Posterior vena cava (tissue), 2 donors: ENCODE measurements at regions not wholly inside any gene's neighbourhood (a gene's known extent, or its start where the extent isn't known, plus 50 kb on each side); places are given as distances from the start of the nearest gene placed in this dataset.
"Not testable (repeated sequence)": the region's sequence is repeated elsewhere in the genome, so short reads cannot be mapped to it uniquely, and the experiment has no call there.

Experiments
- DNase-seq: peaks from one replicate; pipeline ENCODE4 v3.0.0-alpha.2; 2020; ENCODE audit warnings: low spot score
- intact Hi-C, 2 donors: fragments of 100-400 bp; cut with DNase I; formaldehyde crosslinking; loops; one replicate each; pipeline versions ENCODE4 v1.14.1 to v1.14.2; 2022 to 2023
- donor health status: DM: yes; HTN: yes; CAD: no.
- donor health status: DM: yes; HTN: yes; CAD: no.

DNA sequence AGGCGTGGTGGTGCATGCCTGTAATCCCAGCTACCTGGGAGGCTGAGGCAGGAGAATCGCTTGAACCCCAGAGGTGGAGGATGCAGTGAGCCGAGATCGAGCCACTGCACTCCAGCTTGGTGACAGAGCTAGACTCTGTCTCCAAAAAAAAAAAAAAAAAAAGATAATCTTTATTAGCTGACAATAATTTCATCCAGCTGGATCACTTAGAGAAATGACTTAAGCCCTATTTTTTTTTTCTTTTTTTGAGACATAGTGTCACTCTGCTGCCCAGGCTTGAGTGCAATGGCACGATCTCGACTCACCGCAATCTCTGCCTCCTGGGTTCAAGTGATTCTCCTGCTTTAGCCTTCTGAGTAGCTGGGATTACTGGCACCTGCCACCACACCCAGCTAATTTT is 51.6 kb upstream of the MAP4K4 start:
- intact Hi-C loops, DNase-seq: not testable (repeated sequence)

DNA sequence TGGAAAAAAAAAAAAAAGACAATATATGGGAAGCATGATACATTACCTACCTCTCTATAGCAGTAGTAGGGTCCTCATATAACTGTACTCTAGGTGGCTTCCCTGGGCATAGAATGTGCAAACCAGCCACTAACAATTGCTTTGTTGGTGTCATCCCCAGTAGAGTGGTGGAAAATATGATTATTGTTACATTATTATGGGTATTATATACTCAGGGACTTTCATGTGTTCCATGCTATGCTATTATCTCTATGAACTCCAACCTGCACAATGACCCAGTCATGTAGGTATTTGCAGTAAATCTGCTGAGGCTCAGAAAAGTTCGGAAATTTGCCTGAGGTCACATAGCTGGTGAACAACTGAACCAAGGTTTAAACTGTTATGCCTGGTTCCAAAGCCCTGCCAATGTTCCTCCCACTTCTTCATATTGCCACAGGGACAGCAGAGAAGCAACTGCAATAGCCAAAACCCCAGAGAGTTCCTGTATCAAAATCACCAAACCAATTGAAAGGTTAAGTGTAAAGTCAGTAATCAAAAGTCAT is 52.6 kb upstream of the MAP4K4 start:
- no peak for DNase-seq
- intact Hi-C loops = no loop called here

DNA sequence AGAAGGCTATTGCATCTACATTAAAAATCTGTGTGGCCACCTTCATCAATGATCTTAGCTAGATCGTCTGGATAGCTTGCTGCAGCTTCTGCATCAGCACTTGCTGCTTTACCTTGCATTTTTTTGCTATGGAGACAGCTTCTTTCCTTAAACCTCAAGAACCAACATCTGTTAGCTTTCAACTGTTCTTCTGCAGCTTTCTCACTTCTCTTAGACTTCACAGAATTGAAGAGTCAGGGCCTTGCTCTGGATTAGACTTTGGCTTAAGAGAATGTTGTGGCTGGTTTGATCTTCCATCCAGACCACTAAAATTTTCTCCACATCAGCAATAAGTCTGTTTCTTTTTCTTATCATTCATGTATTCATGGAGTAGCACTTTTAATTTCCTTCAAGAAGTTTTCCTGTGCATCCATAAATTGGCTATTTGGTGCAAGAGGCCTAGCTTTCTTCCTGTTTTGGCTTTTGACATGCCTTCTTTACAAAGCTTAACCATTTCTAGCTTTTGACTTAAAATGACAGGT is 54.4 kb upstream of the MAP4K4 start:
- intact Hi-C loops = no loop called here

DNA sequence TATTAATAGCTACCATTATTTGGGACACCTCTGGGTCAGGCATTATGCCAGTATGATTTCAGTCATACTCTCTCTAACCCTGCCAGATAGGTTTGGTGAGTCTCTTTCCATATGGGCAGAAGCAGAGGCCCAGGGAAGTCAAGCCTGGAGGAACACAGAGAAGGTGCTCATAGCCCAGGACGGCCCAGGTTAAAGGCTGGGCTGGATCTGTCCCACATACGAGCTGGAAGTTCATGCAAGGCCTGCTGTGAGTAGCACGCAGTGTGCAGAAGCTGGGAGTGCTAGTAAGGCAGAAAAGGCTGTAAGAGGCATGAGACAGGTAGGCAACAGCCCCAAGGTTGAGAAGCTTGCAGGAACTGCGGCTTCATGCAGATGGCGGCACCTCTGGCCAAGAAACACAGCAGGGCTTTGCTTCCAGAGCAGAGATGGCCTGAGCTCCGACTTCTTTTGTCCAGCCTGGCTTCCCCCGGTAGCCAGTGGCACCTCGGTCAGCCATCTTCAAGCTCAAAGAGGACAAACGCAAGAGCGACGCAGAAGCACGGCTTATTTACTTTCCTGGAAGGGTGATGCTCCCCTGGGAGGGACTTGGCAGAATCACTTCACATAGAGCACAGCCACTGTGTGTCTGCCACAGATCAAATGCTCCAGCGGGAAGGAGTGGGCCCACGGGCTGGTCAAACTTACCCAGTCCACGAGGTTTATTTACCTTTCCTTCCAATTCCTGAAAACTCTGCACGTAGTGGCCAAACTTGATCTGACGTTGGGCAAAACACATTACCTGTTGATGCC is 58.5 kb upstream of the MAP4K4 start:
- intact Hi-C loops = no loop called here
- DNase-seq = no peak

More for the DNA sequence above, 54.4 kb upstream of the MAP4K4 start:
- no peak for DNase-seq

DNA sequence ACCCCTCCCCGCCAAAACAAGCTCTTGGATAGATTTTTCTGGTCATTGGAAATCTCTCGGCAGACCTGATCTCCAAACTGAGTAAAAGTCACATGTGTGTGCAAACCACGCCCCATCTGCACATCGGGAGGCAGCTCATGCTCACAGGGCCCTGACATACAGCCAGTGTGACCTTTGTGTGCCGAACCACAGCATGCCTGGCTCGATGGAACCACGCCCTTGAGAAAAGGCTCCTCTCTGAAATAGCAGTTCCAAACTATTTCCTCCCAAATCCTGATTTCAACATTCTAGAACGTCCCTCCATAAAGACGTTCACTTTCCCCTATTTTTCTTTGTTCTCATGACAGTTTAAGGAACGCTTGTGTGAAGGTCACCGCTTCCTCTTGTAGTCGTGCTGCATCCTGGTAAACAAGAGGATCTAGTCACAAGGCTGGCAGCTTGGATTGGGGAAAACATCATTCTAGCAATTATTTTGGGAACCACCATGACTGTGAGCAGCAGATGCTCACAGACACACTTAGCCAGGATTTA is 59.3 kb upstream of the MAP4K4 start:
- intact Hi-C loops = no loop called here
- no peak for DNase-seq

DNA sequence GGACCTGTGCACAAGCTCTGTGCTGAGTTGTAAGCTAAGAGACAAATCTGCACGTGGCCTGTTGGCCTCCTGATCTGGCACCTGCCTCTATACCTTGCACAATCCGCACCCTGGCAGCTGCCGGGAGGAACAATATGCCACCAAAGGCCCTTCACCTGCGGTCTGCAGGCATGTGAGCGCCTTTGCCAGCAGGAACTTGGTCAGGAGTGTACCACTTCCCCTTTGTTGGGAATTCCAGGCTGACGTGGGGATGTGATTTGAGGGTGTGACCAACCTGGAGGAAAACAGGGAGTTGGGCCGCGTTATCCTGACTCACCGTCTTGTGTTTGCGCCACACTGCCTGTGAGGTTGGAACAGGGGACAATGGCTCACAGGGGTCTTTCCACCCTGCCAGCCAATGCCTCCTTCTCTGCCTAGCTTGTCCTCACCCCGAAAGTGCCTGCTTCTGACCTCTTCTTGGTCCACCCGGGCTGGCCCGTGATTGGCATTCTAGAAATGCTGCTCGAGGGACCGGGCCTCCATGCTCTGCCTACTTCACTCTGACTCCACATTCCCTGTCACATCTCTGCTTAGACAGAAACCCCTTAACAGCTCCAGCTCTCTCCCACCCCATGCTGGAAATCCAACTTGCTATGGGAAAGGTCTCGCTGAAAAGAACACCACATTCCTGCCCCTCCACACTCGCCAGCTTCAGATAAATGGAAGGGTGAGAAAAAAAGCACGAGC is 67.1 kb upstream of the MAP4K4 start:
- intact Hi-C loops = no loop called here

DNA sequence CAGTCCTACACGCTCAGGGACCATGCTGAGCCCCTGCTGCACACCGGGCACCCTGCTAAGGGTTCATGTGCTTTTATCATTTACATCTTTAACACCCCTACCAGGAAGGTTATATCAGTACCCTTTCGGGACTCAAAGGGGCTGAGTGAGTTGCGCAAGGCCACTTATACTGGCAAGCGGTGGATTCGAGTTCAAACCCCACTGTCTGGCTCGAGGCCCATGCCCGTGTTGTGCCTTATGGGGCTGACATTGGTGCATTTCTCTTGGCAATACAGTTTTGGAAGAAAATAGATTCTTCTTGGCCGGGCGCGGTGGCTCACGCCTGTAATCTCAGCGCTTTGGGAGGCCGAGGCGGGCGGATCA is 69.5 kb upstream of the MAP4K4 start:
- no peak for DNase-seq
- intact Hi-C loops = no loop called here

More for the DNA sequence above, 67.1 kb upstream of the MAP4K4 start:
- no peak for DNase-seq

DNA sequence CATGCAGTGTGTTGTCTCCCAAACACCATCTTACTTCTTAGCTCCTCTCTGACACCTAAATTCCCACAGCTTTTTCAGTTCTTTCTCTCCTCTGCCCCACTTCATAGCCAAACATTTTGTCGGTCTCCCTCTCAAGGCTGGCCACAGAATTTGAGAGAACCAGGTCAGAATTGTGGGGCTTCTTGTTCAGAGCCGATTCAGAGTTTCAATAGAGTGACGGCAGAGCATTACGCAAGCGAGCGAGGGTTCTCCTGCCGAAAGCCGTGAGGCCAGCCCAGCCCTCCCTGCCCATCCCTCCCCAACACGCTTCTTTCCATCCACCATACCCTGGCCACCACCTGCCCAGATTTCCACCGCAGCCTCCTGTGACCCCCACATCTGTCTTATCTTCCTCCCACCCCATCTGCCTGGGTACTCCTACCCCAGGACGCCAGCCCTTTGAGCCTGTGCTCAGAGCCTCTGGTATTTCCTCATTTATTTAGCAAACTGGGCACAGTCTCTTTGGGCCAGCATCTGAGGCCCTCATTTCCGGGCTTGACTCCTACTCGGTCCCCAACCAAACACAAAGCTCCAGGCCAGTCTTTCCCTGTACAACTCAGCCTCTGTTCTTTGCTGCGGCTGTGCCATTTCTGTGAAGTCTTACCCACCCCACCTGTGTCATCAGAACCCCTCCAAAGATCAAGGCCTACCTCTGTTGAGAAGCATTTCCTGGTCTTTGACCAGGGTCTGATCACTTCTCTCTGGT is 70.0 kb upstream of the MAP4K4 start:
- intact Hi-C loops = no loop called here
- no peak for DNase-seq

DNA sequence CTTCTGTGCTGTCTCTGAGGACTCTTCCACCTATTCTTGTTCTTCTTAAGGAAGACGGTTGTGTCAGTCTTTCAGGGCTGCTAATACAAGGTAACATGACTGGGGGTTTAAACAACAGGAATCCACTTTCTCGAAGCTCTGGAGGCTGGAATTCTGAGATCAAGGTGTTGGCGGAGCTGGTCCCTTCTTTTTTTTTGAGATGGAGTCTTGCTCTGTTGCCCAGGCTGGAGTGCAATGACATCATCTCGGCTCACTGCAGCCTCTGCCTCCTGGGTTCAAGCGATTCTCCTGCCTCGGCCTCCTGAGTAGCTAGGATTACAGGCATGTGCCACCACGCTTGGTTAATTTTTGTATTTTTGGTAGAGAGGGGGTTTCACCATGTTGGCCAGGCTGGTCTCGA is 71.7 kb upstream of the MAP4K4 start:
- DNase-seq, intact Hi-C loops: not testable (repeated sequence)

DNA sequence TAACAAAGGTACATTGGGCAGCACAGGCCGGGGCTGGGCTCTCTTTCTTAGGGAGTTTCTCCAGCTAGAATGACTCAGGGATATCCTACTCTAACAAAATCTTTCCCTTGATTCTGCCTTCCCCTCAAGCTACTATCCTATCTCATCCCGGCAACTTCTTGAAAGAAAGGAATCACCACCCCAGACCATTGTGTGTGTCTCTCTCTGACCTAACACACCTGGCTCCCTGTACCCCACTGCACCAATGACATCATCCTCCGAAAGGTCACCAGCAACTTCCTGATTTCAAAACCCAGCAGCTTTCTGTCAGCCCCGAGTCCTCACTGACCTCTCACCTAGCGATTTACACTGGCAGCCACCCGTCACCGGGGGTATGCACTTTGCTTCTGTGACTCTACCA is 72.1 kb upstream of the MAP4K4 start:
- intact Hi-C loops = no loop called here
- DNase-seq = no peak

DNA sequence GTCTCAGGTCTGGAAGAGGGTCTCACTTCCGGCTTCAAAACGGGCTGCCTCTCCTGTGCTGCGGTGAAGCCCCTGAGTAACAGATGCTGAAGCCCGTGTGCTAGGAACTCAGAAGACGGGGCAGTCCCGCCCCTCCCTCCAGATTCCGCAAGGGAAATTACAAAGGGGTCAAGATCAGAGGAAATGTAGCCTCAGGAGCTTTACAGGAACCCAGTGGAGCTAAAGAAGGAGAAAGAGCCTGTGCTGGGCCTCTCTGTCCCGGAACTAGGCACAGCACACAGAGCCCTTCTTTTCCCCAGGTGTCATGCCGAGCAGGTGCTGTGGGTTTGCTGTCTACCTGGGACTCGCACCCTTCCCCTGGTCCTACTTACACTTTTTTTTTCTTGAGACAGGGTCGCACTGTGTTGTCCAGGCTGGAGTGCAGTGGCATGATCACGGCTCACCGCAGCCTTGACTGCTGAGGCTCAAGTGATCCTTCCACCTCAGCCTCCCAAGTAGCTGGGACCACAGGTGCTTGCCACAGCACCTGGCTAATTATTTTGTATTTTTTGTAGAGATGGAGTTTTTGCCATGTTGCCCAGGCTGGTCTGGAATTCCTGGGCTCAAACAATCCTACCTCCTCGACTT is 72.7 kb upstream of the MAP4K4 start:
- intact Hi-C loops = no loop called here
- no peak for DNase-seq

DNA sequence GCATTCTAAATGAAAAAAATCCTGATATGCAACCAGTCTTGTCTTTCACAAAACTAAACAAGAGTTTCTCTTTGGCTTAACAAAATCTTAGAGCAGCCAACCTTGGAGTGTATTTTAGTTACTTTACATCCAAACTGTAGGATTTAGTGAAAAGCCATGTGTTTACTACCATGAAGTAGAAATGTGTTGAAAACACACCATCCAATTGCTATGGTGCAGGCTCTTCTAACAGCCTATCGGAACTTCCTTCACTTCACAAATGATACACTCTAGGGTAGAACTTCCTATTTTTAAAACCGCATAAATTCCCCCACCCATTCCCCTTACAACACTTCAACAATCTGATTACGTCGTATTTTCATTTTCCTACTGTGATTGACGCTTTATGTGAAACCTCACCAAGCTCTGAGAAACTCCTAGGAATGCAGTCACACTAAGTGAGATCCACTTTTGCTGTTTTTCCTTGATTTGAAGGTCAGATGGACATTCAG is 74.4 kb upstream of the MAP4K4 start:
- intact Hi-C loops = no loop called here

DNA sequence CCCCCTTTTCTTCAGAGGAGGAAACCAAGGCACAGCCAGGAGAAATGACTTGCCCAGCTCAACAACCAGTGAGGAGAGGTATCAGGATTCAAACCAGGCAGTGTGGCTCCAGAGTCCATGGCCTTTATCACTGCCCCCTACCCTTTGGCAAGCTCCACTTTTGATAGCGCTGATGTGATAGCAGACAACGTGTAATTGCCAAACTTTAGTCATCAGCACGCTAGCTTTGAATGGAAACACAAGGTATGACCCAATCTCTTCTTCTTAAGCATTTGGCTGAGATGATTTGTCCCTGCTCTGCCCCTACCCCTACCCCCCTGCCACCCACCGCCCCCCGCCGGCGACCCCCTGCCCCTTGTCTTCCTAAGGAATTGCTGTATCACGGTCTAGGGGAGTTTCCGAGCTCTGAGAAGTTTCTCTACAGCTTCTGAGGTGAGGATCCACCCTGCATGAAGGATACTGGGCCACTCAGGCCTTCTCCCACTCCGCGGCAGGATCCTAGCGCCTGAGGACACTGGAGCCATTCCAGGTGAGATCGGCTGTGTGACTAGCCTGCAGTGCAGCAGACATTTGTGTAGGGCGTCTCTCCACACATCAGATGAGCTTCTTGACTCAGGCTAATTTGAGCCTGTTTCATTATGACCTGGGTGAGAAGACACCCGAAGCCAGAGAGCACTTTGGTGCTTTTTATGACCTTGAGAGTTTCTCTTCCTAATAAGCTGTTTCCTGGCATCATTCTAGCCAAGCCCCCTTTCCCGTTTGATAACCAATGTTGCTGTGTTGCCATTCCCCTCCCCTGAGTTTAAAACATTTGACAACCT is 75.1 kb upstream of the MAP4K4 start:
- DNase-seq = no peak
- intact Hi-C loops = no loop called here

More for the DNA sequence above, 74.4 kb upstream of the MAP4K4 start:
- DNase-seq = no peak

DNA sequence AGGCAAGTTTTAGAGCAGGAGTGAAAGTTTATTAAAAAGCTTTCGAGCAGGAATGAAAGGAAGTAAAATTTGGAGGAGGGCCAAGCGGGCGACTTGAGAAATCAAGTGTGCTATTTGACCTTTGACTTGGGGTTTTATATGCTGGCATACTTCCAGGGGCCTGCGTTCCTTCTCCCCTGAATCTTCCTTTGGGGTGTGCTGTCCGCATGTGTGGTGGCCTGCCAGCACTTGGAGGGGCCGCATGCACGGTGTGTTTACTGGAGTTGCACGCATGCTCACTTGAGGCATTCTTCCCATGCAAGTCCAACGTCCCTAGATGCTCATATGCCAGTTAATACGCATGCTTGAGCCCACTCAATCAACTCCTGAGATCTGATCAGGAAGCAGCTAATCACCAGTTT is 78.3 kb upstream of the MAP4K4 start:
- no peak for DNase-seq
- intact Hi-C loops = no loop called here

DNA sequence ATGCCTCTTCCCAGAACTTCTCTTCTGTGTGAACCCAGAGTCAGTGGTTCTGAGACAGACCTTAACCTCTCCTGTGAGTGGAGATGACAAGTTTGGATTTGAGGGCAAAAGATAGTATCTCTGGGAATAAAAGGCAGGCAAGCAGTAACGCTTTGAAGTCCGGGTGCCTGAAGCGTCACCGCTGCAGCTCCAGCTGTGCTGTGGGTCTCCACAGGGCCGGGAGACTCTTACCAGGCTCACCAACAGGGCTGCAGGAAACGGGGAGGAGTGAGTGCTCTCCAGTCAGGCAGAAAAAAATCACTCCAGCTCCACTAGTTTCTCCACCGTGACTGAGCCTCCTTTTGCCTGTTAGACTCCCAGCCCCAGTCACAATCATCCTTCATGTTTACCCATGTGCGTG is 79.7 kb upstream of the MAP4K4 start:
- intact Hi-C loops = no loop called here
- no peak for DNase-seq

DNA sequence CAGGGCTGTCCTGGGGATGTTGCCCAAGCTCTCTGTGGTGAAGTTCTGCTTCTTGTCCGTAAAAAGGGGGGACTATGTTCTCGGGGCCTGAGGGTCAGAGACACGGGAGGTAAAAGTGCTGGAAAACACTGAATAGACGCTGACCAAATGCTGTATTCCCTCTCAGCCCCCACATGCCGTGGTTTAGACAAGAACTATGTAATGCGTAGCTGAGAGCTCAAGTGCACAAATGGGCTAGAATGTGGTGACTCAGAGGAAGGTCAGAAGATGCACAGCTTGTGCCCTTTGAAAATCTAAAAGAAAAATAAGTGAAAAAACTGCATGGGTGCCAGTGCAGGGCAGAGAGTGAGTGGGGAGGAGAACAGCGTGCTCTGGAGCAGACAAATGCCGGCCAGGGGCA is 80.3 kb upstream of the MAP4K4 start:
- intact Hi-C loops = no loop called here
- DNase-seq = no peak

DNA sequence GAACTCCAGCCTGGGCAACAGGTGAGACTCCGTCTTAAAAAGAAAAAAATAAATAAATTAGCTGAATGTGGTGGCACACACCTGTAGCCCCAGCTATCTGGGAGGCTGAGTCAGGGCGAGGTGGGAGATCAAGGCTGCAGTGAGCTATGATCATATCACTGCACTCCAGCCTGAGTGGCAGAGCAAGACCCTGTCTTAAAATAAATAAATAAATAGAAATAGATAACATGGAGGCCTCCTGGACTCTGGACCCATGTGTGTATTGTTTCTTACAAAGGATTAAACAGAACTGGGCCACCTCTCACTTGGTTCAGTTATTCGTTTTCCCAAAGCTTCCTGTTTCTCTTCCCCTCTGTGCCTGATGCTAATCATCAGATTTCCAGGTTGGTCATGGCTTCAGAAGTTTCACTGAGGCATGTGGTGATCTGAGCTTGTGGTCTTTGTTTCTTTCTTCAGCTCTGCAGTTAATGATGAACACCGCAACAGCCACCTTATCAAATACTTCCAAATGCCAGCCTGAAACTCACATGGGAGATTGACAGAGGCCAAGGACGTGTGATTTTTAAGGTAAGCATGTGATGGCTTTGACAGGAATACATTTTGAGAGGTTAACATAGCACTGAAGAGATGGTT is 83.3 kb upstream of the MAP4K4 start:
- intact Hi-C loops = no loop called here

More for the DNA sequence above, 83.3 kb upstream of the MAP4K4 start:
- DNase-seq = no peak
